ENCODE measurements at regions not wholly inside any gene's neighbourhood (a gene's known extent, or its start where the extent isn't known, plus 50 kb on each side); places are given as distances from the start of the nearest gene placed in this dataset.

DNA sequence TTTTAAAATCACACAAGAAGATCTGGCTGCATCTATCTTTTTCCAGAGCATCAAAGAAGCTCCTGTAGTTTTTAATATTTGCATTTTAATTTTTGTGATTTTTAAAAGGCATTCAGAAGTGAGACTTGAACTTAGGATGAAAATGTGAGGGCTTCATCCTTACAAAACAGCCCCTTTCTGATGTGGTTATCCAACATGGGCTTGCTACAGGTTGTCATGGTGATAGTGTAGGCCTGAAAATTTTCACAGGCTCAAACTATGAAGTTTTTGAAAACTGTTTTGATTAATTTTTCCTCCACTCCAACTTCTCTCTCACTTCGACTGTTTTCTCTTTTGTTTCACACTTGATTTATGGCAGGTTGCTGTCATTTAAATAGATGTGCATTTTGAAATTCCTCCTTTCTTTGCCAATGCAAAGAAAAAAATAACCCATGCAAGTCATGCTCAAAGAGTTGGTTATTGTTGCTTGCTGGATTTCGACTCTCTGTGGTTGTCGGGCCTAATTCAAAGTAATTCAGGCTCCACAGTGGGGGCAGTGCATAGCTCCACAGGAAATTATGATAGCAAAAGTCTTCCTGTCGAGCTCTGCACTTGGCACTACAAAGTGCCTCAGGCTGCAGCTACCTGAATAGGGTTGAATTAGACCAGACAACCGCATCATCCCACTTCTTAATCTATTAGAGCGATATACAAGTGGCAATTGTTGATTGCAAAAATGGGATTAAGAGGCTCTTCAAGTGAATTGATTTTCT lies 201.0 kb upstream of the GPR101 start (continued):
- TF ChIP-seq, protein P1, sequence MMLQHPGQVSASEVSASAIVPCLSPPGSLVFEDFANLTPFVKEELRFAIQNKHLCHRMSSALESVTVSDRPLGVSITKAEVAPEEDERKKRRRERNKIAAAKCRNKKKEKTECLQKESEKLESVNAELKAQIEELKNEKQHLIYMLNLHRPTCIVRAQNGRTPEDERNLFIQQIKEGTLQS (IDR thresholded peaks at IDR 0.05; ENCODE audit: borderline replicate concordance, extremely low read depth, low read depth, low read length): no peak
- TF ChIP-seq IKZF1 (conservative IDR thresholded peaks at IDR 0.05): no peak
- no peak for TF ChIP-seq SREBF1 (IDR thresholded peaks at IDR 0.05; ENCODE audit: low read length)
- TF ChIP-seq CREM (IDR thresholded peaks at IDR 0.05; ENCODE audit: low read depth): no peak
- no peak for TF ChIP-seq NR2F1 (conservative IDR thresholded peaks at IDR 0.05)
- TF ChIP-seq, protein P2, sequence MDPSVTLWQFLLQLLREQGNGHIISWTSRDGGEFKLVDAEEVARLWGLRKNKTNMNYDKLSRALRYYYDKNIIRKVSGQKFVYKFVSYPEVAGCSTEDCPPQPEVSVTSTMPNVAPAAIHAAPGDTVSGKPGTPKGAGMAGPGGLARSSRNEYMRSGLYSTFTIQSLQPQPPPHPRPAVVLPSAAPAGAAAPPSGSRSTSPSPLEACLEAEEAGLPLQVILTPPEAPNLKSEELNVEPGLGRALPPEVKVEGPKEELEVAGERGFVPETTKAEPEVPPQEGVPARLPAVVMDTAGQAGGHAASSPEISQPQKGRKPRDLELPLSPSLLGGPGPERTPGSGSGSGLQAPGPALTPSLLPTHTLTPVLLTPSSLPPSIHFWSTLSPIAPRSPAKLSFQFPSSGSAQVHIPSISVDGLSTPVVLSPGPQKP (IDR thresholded peaks at IDR 0.05; ENCODE audit: low read depth, low read length): no peak
- TF ChIP-seq SP1 (IDR thresholded peaks at IDR 0.05; ENCODE audit: low read depth, low read length): no peak
- TF ChIP-seq TCF7 (IDR thresholded peaks at IDR 0.05; ENCODE audit: borderline replicate concordance): no peak
- no peak for TF ChIP-seq PAX8 (IDR thresholded peaks at IDR 0.05)

DNA sequence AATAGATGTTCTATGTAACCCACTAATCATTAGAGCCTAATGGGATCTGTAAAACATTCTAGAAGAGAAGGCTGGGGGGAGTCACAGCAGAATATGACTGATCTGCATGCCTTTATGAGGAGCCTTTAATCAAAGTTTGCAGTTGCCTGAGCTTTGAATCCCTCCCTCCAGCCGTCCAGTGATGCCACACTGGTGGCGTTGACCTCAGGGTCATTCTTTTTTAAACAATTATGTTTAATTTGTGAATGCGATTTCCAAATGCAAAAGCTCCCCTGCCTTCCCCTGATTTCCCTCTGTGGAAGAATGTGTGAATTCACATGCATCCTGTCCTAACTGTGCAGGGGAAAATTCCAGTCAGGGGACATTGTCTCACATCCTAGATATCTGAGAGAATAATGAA lies 199.7 kb upstream of the GPR101 start:
- DNase-seq (ENCODE audit: low read depth, low spot score): no peak
- ChIA-PET POLR2A (no interaction called here), SMC1A (ENCODE audit: uncharacterized antibody, unreplicated experiment) (no interaction called here), CTCF (no interaction called here), RAD21 (ENCODE audit: unreplicated experiment) (no interaction called here)
- in situ Hi-C loops (cut with MboI) (no loop called here), intact Hi-C loops (cut with micrococcal nuclease; ENCODE audit: unreplicated experiment) (no loop called here)
- FAIRE-seq: no peak
- H2AFZ ChIP-seq (ENCODE audit: control insufficient read depth, low read depth, low read length): no peak overlapping the region
- H3K4me3 ChIP-seq: no peak overlapping the region
- no peaks in the 10 kb centered on the region for H3K27me3 ChIP-seq (replicated peaks in 1 of 2; ENCODE audit: control insufficient read depth in 2 of 2, insufficient read depth in 2 of 2, low read length in 1 of 2)
- H3K27ac ChIP-seq (ENCODE audit: control insufficient read depth, insufficient read depth): no peak overlapping the region
- H3K4me2 ChIP-seq (ENCODE audit: control insufficient read depth, insufficient read depth): no peak overlapping the region
- WGBS (ENCODE audit: insufficient coverage, insufficient replicate concordance, low lambda C conversion rate, missing lambda C conversion rate): 18% methylated on average over 3 of the region's 3 CpGs
- no peaks in the 10 kb centered on the region for H3K4me1 ChIP-seq (ENCODE audit: control insufficient read depth, insufficient read depth, low read length)
- H3K36me3 ChIP-seq (ENCODE audit: control insufficient read depth in 2 of 2, insufficient read depth in 2 of 2, low read length in 1 of 2): no peaks in the 10 kb centered on the region
- no peak overlapping the region for H3K9ac ChIP-seq (ENCODE audit: control insufficient read depth, insufficient read depth, low read length)
- no TSS peak for BruUV-seq (replicated peaks)
- H4K20me1 ChIP-seq (ENCODE audit: control insufficient read depth, insufficient read depth): no peaks in the 10 kb centered on the region
- no peak for ATAC-seq
- H3K9me3 ChIP-seq (replicated peaks; ENCODE audit: control insufficient read depth, insufficient read depth, low read length): no peaks in the 10 kb centered on the region
- TF ChIP-seq ZNF217 (IDR thresholded peaks at IDR 0.05): no peak
- TF ChIP-seq SREBF1 (IDR thresholded peaks at IDR 0.05; ENCODE audit: low read length): no peak
- TF ChIP-seq POU2F2 (IDR thresholded peaks at IDR 0.05; ENCODE audit: borderline replicate concordance, low read depth, low read length): no peak
- TF ChIP-seq ZBED1 (IDR thresholded peaks at IDR 0.05; ENCODE audit: borderline replicate concordance): no peak
- TF ChIP-seq CHD4 (IDR thresholded peaks at IDR 0.05): no peak
- TF ChIP-seq, protein P3, sequence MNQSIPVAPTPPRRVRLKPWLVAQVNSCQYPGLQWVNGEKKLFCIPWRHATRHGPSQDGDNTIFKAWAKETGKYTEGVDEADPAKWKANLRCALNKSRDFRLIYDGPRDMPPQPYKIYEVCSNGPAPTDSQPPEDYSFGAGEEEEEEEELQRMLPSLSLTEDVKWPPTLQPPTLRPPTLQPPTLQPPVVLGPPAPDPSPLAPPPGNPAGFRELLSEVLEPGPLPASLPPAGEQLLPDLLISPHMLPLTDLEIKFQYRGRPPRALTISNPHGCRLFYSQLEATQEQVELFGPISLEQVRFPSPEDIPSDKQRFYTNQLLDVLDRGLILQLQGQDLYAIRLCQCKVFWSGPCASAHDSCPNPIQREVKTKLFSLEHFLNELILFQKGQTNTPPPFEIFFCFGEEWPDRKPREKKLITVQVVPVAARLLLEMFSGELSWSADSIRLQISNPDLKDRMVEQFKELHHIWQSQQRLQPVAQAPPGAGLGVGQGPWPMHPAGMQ (IDR thresholded peaks at IDR 0.05; ENCODE audit: borderline replicate concordance): no peak
- TF ChIP-seq GATAD2B (conservative IDR thresholded peaks at IDR 0.05; ENCODE audit: low read depth): no peak
- TF ChIP-seq, protein P4, sequence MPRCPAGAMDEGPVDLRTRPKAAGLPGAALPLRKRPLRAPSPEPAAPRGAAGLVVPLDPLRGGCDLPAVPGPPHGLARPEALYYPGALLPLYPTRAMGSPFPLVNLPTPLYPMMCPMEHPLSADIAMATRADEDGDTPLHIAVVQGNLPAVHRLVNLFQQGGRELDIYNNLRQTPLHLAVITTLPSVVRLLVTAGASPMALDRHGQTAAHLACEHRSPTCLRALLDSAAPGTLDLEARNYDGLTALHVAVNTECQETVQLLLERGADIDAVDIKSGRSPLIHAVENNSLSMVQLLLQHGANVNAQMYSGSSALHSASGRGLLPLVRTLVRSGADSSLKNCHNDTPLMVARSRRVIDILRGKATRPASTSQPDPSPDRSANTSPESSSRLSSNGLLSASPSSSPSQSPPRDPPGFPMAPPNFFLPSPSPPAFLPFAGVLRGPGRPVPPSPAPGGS (IDR thresholded peaks at IDR 0.05; ENCODE audit: borderline replicate concordance, insufficient read depth, low read depth, low read length, poor library complexity, severe bottlenecking): no peak
- no peak for TF ChIP-seq ASH2L (IDR thresholded peaks at IDR 0.05; ENCODE audit: borderline replicate concordance, low read depth)
- TF ChIP-seq SIN3A (IDR thresholded peaks at IDR 0.05; ENCODE audit: low read depth, low read length): no peak
- TF ChIP-seq, protein P5, sequence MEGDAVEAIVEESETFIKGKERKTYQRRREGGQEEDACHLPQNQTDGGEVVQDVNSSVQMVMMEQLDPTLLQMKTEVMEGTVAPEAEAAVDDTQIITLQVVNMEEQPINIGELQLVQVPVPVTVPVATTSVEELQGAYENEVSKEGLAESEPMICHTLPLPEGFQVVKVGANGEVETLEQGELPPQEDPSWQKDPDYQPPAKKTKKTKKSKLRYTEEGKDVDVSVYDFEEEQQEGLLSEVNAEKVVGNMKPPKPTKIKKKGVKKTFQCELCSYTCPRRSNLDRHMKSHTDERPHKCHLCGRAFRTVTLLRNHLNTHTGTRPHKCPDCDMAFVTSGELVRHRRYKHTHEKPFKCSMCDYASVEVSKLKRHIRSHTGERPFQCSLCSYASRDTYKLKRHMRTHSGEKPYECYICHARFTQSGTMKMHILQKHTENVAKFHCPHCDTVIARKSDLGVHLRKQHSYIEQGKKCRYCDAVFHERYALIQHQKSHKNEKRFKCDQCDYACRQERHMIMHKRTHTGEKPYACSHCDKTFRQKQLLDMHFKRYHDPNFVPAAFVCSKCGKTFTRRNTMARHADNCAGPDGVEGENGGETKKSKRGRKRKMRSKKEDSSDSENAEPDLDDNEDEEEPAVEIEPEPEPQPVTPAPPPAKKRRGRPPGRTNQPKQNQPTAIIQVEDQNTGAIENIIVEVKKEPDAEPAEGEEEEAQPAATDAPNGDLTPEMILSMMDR (IDR thresholded peaks at IDR 0.05 in 2 of 3, conservative IDR thresholded peaks at IDR 0.05 in 1 of 3; ENCODE audit: control insufficient read depth in 2 of 3, extremely low read depth in 1 of 3, insufficient read depth in 1 of 3, low read depth in 3 of 3, low read length in 3 of 3): no peak
- H3K79me2 ChIP-seq (ENCODE audit: control insufficient read depth, insufficient read depth, low read length): no peaks in the 10 kb centered on the region
